Fibroblast of lung (primary cell): ENCODE measurements at regions not wholly inside any gene's neighbourhood (a gene's known extent, or its start where the extent isn't known, plus 50 kb on each side); places are given as distances from the start of the nearest gene placed in this dataset.
A peak's percentile ranks its signal among the peaks of the same experiment; 100 is the strongest.
"Not testable (repeated sequence)": the region's sequence is repeated elsewhere in the genome, so short reads cannot be mapped to it uniquely, and the experiment has no call there.

Experiments used
- DNase-seq, 2 donors: peaks; one replicate each; pipeline versions ENCODE4 v3.0.0 to v3.0.0-alpha.2; 2010; ENCODE audit warnings: low read depth in 2 of 2
- H2AFZ ChIP-seq: 2 replicates; pipeline ENCODE4 v1.5.1; 2012; ENCODE audit warnings: low read length, control low read depth, inconsistent platforms
- H3K27ac ChIP-seq: 2 replicates; pipeline ENCODE4 v1.5.1; 2011; ENCODE audit warnings: low read length, control low read depth; ENCODE audit not compliant: insufficient read depth
- H3K27me3 ChIP-seq: 2 replicates; pipeline ENCODE4 v1.5.1; 2011; ENCODE audit warnings: mild to moderate bottlenecking, low read length; ENCODE audit not compliant: control insufficient read depth, insufficient read depth
- H3K36me3 ChIP-seq: 2 replicates; pipeline ENCODE4 v1.5.1; 2011; ENCODE audit warnings: low read length; ENCODE audit not compliant: control insufficient read depth, insufficient read depth
- H3K4me1 ChIP-seq: 2 replicates; pipeline ENCODE4 v1.5.1; 2011; ENCODE audit warnings: low read length; ENCODE audit not compliant: control insufficient read depth, insufficient read depth; ENCODE audit errors: extremely low read depth
- H3K4me2 ChIP-seq: 2 replicates; pipeline ENCODE4 v1.5.1; 2011; ENCODE audit warnings: low read length, control low read depth; ENCODE audit not compliant: insufficient read depth; ENCODE audit errors: extremely low read depth
- H3K4me3 ChIP-seq, 4 experiments: fragments of 200-600 bp in 1 of 4; sonication (generic) in 1 of 4; replicated peaks in 1 of 4; 2 replicates each; pipeline ENCODE4 v1.5.1; 2011 to 2016; ENCODE audit warnings: low read length in 4 of 4, low read depth in 3 of 4, mild to moderate bottlenecking in 3 of 4, control low read depth in 2 of 4, inconsistent platforms in 1 of 4, mixed read lengths in 1 of 4; ENCODE audit not compliant: insufficient read depth in 1 of 4; ENCODE audit errors: control extremely low read depth in 1 of 4
- H3K79me2 ChIP-seq: 2 replicates; pipeline ENCODE4 v1.5.1; 2012; ENCODE audit warnings: mild to moderate bottlenecking, low read length, inconsistent platforms; ENCODE audit not compliant: control insufficient read depth, insufficient read depth
- H3K9ac ChIP-seq: 2 replicates; pipeline ENCODE4 v1.5.1; 2011; ENCODE audit warnings: mild to moderate bottlenecking, low read length, control low read depth; ENCODE audit not compliant: insufficient read depth
- H3K9me3 ChIP-seq: 2 replicates; pipeline ENCODE4 v1.5.1; 2012; ENCODE audit warnings: low read depth, low read length; ENCODE audit not compliant: control insufficient read depth, insufficient read depth
- H4K20me1 ChIP-seq: 2 replicates; pipeline ENCODE4 v1.5.1; 2011; ENCODE audit warnings: low read length; ENCODE audit not compliant: control insufficient read depth, insufficient read depth; ENCODE audit errors: extremely low read depth
- CTCF ChIP-seq, 2 donors: IDR thresholded peaks in 1 of 2; conservative IDR thresholded peaks in 1 of 2; 1 replicate in 1 of 2; 2 replicates in 1 of 2; pipeline ENCODE4 v1.5.1; 2011 to 2012; ENCODE audit warnings: low read length in 2 of 2, control low read depth in 1 of 2, inconsistent platforms in 1 of 2, low read depth in 1 of 2, mild to moderate bottlenecking in 1 of 2
- EZH2 ChIP-seq: IDR thresholded peaks from 2 replicates; pipeline ENCODE4 v1.5.1; 2012; ENCODE audit warnings: low read length, control low read depth, mild to moderate bottlenecking; ENCODE audit errors: missing control alignments

- TF ChIP-seq CTCF (conservative IDR thresholded peaks at IDR 0.05 in 1 of 2, IDR thresholded peaks at IDR 0.05 in 1 of 2; ENCODE audit: low read depth in 1 of 2, low read length in 2 of 2), result no peak
- TF ChIP-seq EZH2, result no peak
These were observed 148.0 kb upstream of the NPY2R start for GRCh38 chr4:155060419-155060818.

GRCh38 chr4:155060873-155061272, 147.6 kb upstream of the NPY2R start:
- Histone ChIP-seq H3K27ac (no peak overlapping the region), H3K27me3 (no peaks in the 10 kb centered on the region)

More at GRCh38 chr4:155060419-155060818, 148.0 kb upstream of the NPY2R start:
- no peaks in the 10 kb centered on the region for H3K79me2 ChIP-seq
- no peak overlapping the region for H3K4me2 ChIP-seq
- no peaks in the 10 kb centered on the region for H3K9me3 ChIP-seq
- no peaks in the 10 kb centered on the region for H3K4me1 ChIP-seq
- H4K20me1 ChIP-seq, result no peaks in the 10 kb centered on the region
- no peak overlapping the region for H3K9ac ChIP-seq
- no peaks in the 10 kb centered on the region for H3K36me3 ChIP-seq
- no peak overlapping the region for H3K4me3 ChIP-seq
- DNase-seq, result peak in 1 of 2 donors; percentile 11
- no peak overlapping the region for H3K27ac ChIP-seq
- H2AFZ ChIP-seq, result no peak overlapping the region
- no peaks in the 10 kb centered on the region for H3K27me3 ChIP-seq

GRCh38 chr4:155062948-155063347, 145.5 kb upstream of the NPY2R start:
- H3K4me3 ChIP-seq, result no peak overlapping the region
- no peak overlapping the region for H2AFZ ChIP-seq
- H3K4me2 ChIP-seq, result no peak overlapping the region
- DNase-seq, result no peak
- H3K9ac ChIP-seq, result no peak overlapping the region
- no peaks in the 10 kb centered on the region for H3K79me2 ChIP-seq
- no peaks in the 10 kb centered on the region for H3K27me3 ChIP-seq
- no peaks in the 10 kb centered on the region for H4K20me1 ChIP-seq
- no peak for TF ChIP-seq CTCF (conservative IDR thresholded peaks at IDR 0.05 in 1 of 2, IDR thresholded peaks at IDR 0.05 in 1 of 2; ENCODE audit: low read depth in 1 of 2, low read length in 2 of 2)
- no peak for TF ChIP-seq EZH2
- no peaks in the 10 kb centered on the region for H3K36me3 ChIP-seq
- no peak overlapping the region for H3K27ac ChIP-seq
- no peaks in the 10 kb centered on the region for H3K4me1 ChIP-seq
- no peaks in the 10 kb centered on the region for H3K9me3 ChIP-seq

More at GRCh38 chr4:155060873-155061272, 147.6 kb upstream of the NPY2R start:
- no peak for TF ChIP-seq EZH2
- no peak for TF ChIP-seq CTCF (conservative IDR thresholded peaks at IDR 0.05 in 1 of 2, IDR thresholded peaks at IDR 0.05 in 1 of 2; ENCODE audit: low read depth in 1 of 2, low read length in 2 of 2)
- no peaks in the 10 kb centered on the region for H4K20me1 ChIP-seq
- no peaks in the 10 kb centered on the region for H3K79me2 ChIP-seq
- H3K4me1 ChIP-seq, result no peaks in the 10 kb centered on the region
- no peaks in the 10 kb centered on the region for H3K9me3 ChIP-seq
- no peak overlapping the region for H2AFZ ChIP-seq
- DNase-seq, result no peak
- H3K4me2 ChIP-seq, result no peak overlapping the region
- no peak overlapping the region for H3K4me3 ChIP-seq
- H3K36me3 ChIP-seq, result no peaks in the 10 kb centered on the region
- no peak overlapping the region for H3K9ac ChIP-seq

GRCh38 chr4:155064934-155065333, 143.5 kb upstream of the NPY2R start:
- not testable (repeated sequence) for H3K4me2 ChIP-seq, H3K4me1 ChIP-seq, H2AFZ ChIP-seq, H3K79me2 ChIP-seq, H3K27me3 ChIP-seq, DNase-seq, H3K27ac ChIP-seq, H3K36me3 ChIP-seq, H4K20me1 ChIP-seq, H3K4me3 ChIP-seq, H3K9me3 ChIP-seq, H3K9ac ChIP-seq
